ENCODE measurements at regions not wholly inside any gene's neighbourhood (a gene's known extent, or its start where the extent isn't known, plus 50 kb on each side); places are given as distances from the start of the nearest gene placed in this dataset.

DNA sequence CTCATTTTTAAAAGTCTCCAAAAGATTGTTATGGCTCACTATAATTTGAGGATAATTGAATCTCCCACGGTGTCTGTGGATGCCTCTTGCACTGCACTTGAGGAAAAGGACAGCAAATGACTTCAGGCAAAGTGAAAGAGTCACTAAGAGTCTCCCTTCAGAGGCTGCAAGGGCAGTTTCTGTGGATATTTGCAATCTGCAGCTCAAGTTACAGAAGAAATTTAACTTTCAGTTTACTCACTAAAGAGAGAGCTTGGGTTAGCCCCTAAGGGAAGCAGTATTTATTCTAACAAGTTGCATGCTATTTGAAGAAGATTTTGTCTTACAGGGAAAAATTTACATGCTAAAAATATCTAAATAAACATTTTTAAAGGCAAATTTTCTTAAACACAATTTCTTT is 912.0 kb upstream of the TENM3 start:
- Histone ChIP-seq H3K4me2 (ENCODE audit: control insufficient read depth, insufficient read depth) (no peak overlapping the region), H3K36me3 (ENCODE audit: control insufficient read depth in 2 of 2, insufficient read depth in 2 of 2, low read length in 1 of 2) (no peaks in the 10 kb centered on the region), H2AFZ (ENCODE audit: control insufficient read depth, low read depth, low read length) (no peak overlapping the region), H3K9ac (ENCODE audit: control insufficient read depth, insufficient read depth, low read length) (no peak overlapping the region), H3K27me3 (replicated peaks in 1 of 2; ENCODE audit: control insufficient read depth in 2 of 2, insufficient read depth in 2 of 2, low read length in 1 of 2) (no peaks in the 10 kb centered on the region), H3K9me3 (replicated peaks; ENCODE audit: control insufficient read depth, insufficient read depth, low read length) (no peaks in the 10 kb centered on the region; the same call in 2 of the 3 replicates), H3K4me1 (ENCODE audit: control insufficient read depth, insufficient read depth, low read length) (no peaks in the 10 kb centered on the region), H3K79me2 (ENCODE audit: control insufficient read depth, insufficient read depth, low read length) (no peaks in the 10 kb centered on the region), H3K4me3 (no peak overlapping the region), H3K27ac (ENCODE audit: control insufficient read depth, insufficient read depth) (no peak overlapping the region), H4K20me1 (ENCODE audit: control insufficient read depth, insufficient read depth) (no peaks in the 10 kb centered on the region)
- intact Hi-C loops (cut with micrococcal nuclease; ENCODE audit: unreplicated experiment) (no loop called here), in situ Hi-C loops (cut with MboI) (no loop called here)
- WGBS (ENCODE audit: insufficient coverage, insufficient replicate concordance, low lambda C conversion rate, missing lambda C conversion rate) = 0% methylated on average over 1 of the region's 1 CpG
- no TSS peak for BruUV-seq (replicated peaks)
- no peak for FAIRE-seq
- RAD21 ChIA-PET (ENCODE audit: unreplicated experiment) = no interaction called here
- POLR2A ChIA-PET = no interaction called here
- CTCF ChIA-PET = no interaction called here
- no peak for DNase-seq (ENCODE audit: low read depth, low spot score)
- no peak for ATAC-seq
- SMC1A ChIA-PET (ENCODE audit: uncharacterized antibody, unreplicated experiment) = no interaction called here
- no peak for TF ChIP-seq IRF4 (IDR thresholded peaks at IDR 0.05; ENCODE audit: low read depth, low read length)
- TF ChIP-seq, protein P1, sequence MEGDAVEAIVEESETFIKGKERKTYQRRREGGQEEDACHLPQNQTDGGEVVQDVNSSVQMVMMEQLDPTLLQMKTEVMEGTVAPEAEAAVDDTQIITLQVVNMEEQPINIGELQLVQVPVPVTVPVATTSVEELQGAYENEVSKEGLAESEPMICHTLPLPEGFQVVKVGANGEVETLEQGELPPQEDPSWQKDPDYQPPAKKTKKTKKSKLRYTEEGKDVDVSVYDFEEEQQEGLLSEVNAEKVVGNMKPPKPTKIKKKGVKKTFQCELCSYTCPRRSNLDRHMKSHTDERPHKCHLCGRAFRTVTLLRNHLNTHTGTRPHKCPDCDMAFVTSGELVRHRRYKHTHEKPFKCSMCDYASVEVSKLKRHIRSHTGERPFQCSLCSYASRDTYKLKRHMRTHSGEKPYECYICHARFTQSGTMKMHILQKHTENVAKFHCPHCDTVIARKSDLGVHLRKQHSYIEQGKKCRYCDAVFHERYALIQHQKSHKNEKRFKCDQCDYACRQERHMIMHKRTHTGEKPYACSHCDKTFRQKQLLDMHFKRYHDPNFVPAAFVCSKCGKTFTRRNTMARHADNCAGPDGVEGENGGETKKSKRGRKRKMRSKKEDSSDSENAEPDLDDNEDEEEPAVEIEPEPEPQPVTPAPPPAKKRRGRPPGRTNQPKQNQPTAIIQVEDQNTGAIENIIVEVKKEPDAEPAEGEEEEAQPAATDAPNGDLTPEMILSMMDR (IDR thresholded peaks at IDR 0.05 in 2 of 3, conservative IDR thresholded peaks at IDR 0.05 in 1 of 3; ENCODE audit: control insufficient read depth in 2 of 3, extremely low read depth in 1 of 3, insufficient read depth in 1 of 3, low read depth in 3 of 3, low read length in 3 of 3) = no peak
- TF ChIP-seq JUNB (IDR thresholded peaks at IDR 0.05) = no peak
- no peak for TF ChIP-seq SMAD5 (IDR thresholded peaks at IDR 0.05; ENCODE audit: low read depth)
- no peak for TF ChIP-seq ZBTB11 (CRISPR knock-in tag; IDR thresholded peaks at IDR 0.05)
- no peak for TF ChIP-seq YBX1 (IDR thresholded peaks at IDR 0.05)
- TF ChIP-seq, protein P2, sequence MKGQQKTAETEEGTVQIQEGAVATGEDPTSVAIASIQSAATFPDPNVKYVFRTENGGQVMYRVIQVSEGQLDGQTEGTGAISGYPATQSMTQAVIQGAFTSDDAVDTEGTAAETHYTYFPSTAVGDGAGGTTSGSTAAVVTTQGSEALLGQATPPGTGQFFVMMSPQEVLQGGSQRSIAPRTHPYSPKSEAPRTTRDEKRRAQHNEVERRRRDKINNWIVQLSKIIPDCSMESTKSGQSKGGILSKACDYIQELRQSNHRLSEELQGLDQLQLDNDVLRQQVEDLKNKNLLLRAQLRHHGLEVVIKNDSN (IDR thresholded peaks at IDR 0.05; ENCODE audit: borderline replicate concordance, extremely low read length, insufficient read depth, low read depth, low read length) = no peak
- TF ChIP-seq CHD2 (IDR thresholded peaks at IDR 0.05; ENCODE audit: borderline replicate concordance, low read depth, low read length) = no peak
- TF ChIP-seq FOXK2 (IDR thresholded peaks at IDR 0.05) = no peak
- TF ChIP-seq, protein P3, sequence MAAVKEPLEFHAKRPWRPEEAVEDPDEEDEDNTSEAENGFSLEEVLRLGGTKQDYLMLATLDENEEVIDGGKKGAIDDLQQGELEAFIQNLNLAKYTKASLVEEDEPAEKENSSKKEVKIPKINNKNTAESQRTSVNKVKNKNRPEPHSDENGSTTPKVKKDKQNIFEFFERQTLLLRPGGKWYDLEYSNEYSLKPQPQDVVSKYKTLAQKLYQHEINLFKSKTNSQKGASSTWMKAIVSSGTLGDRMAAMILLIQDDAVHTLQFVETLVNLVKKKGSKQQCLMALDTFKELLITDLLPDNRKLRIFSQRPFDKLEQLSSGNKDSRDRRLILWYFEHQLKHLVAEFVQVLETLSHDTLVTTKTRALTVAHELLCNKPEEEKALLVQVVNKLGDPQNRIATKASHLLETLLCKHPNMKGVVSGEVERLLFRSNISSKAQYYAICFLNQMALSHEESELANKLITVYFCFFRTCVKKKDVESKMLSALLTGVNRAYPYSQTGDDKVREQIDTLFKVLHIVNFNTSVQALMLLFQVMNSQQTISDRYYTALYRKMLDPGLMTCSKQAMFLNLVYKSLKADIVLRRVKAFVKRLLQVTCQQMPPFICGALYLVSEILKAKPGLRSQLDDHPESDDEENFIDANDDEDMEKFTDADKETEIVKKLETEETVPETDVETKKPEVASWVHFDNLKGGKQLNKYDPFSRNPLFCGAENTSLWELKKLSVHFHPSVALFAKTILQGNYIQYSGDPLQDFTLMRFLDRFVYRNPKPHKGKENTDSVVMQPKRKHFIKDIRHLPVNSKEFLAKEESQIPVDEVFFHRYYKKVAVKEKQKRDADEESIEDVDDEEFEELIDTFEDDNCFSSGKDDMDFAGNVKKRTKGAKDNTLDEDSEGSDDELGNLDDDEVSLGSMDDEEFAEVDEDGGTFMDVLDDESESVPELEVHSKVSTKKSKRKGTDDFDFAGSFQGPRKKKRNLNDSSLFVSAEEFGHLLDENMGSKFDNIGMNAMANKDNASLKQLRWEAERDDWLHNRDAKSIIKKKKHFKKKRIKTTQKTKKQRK (IDR thresholded peaks at IDR 0.05; ENCODE audit: low read depth, low read length) = no peak
- TF ChIP-seq, protein P4, sequence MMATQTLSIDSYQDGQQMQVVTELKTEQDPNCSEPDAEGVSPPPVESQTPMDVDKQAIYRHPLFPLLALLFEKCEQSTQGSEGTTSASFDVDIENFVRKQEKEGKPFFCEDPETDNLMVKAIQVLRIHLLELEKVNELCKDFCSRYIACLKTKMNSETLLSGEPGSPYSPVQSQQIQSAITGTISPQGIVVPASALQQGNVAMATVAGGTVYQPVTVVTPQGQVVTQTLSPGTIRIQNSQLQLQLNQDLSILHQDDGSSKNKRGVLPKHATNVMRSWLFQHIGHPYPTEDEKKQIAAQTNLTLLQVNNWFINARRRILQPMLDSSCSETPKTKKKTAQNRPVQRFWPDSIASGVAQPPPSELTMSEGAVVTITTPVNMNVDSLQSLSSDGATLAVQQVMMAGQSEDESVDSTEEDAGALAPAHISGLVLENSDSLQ (IDR thresholded peaks at IDR 0.05) = no peak
- TF ChIP-seq SMC3 (IDR thresholded peaks at IDR 0.05; ENCODE audit: borderline replicate concordance, low read length) = no peak
- TF ChIP-seq CREB1 (IDR thresholded peaks at IDR 0.05; ENCODE audit: low read depth) = no peak

Measured in GM12878 (cell line).